Stimulated activated CD8-positive, alpha-beta memory T cell treated with anti-CD3 and anti-CD28 coated beads, Interleukin-7, amount 100 ng/mL, for 4 hours (primary cell): ENCODE measurements at regions not wholly inside any gene's neighbourhood (a gene's known extent, or its start where the extent isn't known, plus 50 kb on each side); places are given as distances from the start of the nearest gene placed in this dataset.
"Not testable (repeated sequence)": the region's sequence is repeated elsewhere in the genome, so short reads cannot be mapped to it uniquely, and the experiment has no call there.

Experiments used
- DNase-seq, 2 donors: peaks; one replicate each; pipeline ENCODE4 v3.0.0-alpha.2; 2020; ENCODE audit warnings: low read depth in 2 of 2

GRCh38 chr13:105692769-105693168 is 842.7 kb downstream of the EFNB2 start:
- no peak for DNase-seq

DNA sequence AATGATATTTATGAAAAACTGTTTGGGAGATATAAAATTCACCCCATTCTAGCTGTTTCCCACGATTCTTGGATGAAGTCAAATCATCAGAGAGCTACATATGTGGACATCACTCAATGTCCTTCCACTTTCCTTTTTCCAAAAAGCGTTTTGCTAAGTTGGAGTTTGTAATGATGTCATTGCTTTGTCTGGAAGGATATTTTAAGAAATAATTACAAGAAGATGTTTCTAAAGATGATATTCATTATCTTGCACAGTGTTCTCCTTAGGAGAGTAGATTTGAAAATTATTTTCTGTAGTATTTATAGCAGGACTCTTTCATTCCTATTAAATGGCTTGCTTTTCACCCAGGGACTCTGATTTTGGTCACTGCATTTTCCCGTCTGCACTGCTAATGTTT is 851.2 kb downstream of the EFNB2 start:
- DNase-seq = no peak

- no peak for DNase-seq
Measured at GRCh38 chr13:105679838-105680237, 855.6 kb downstream of the EFNB2 start.

- no peak for DNase-seq
Measured at GRCh38 chr13:105678072-105678471, 857.4 kb downstream of the EFNB2 start.

DNA sequence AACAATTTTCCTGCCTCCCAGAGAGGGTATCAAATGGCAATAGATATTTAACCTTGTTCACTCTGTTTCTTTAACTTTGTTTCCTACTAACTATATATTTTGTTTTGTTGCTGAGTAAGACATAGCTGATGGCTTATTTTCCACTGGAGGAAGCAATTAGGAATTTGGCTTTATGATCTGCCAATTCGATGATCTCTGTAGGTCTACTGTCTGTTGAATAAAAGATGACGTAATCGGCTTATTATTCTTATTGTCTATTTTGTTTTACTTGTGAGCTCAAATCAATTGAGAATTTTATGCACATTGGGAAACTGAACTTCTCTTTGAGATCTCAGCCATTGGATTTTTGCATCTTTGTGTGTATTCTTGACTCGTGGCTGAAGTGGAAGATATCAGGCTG is 862.6 kb downstream of the EFNB2 start:
- DNase-seq = no peak

GRCh38 chr13:105671131-105671530 is 864.3 kb downstream of the EFNB2 start:
- not testable (repeated sequence) for DNase-seq

- DNase-seq = no peak
Measured at GRCh38 chr13:105670179-105670990, 865.1 kb downstream of the EFNB2 start.

DNA sequence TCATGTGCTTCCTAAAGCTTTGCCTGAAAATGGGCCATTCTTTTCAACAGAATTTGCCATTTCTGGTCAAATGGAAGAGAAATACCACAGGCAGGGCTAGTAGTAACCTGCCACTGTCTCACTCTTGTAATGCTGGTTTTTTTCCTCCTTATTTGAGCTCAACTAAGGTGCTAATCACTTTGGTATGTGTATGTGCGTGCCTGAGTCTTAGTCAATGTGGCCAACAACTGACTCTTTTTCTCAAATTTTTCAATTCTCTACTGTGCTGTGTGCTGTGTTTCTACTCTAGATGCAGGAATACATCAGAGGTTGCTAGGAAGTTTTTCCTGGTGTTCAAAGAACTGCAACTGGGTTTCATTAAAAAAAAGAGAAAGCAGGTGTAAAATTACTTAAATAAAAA is 870.2 kb downstream of the EFNB2 start:
- DNase-seq = no peak

GRCh38 chr13:105663182-105663581 is 872.3 kb downstream of the EFNB2 start:
- no peak for DNase-seq

DNA sequence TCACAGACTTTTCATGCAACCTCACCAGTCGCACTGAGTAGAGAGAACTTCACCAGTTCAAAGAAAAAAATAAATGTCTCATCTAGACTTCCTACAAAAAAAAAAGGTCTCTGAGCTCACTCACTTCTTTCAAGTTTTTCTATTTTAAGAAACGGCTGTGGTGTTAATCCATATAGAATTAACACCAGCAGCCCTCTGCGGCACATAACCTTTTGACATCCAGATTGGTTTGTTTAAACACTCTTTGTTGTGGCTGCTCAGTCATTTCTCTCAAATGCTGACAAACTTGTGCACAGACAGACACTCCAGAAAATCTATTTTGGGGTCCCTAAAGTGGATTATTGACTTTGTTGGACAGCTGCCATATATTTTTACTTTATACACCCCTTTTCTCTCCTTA is 874.9 kb downstream of the EFNB2 start:
- DNase-seq = no peak

DNA sequence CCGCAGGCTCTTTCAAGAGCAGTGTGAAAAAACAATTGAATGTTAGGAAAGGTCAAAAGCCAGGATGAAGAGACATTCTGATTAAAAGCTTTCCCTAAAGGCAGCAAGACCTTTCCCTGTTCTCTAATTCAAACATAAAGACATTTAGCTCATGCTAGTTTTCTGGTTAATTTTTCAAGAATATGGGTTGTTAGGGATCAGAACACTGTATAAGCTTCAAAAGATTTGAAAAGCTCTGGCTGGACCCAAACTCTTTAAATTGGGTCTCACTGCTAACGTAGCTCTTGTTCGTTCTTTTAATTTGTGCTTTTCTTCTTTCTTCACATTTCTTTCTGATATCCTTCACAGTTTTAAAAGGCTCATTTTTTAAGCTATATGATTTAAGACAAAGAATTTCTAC is 877.0 kb downstream of the EFNB2 start:
- DNase-seq = no peak

DNA sequence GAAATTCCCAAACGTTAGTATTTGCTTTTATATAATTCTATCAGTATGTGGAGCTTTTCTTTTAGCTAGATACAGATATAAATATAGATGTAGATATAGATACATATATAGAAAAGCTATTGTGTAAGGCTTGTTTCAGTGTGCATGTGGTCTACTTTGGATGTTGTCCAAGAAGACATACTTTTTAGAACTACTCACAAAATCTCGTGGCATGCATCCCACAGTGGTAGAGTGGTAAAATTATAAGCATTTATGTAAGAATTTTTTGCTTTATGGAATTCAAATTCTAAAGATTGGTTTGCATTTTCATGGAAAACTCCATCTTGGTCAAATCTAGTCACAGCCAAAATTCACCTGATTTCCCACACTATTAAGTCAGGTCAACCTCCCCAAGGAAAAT is 880.4 kb downstream of the EFNB2 start:
- no peak for DNase-seq

- DNase-seq = no peak
Measured at GRCh38 chr13:105643966-105644365, 891.5 kb downstream of the EFNB2 start.

GRCh38 chr13:105642511-105642958 is 892.9 kb downstream of the EFNB2 start:
- no peak for DNase-seq

DNA sequence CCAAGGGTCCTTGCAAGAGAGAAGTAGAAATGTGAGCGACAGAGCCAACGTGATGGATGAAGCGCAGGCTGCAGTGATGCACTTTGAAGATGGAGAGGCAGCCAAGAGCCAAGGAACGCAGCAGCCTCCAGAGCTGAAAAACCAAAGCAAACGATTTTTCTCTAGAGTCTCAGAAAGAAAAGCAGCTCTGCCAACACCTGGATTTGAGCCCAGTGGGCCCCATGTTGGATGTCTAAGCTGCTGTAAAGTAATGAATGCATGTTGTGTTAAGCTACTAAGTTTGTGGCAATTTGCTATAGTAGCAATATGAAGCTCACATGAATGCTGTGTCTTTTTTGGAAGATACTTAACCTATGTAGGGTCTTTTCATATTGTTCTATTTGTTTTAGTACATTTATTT is 894.3 kb downstream of the EFNB2 start:
- DNase-seq = no peak

DNA sequence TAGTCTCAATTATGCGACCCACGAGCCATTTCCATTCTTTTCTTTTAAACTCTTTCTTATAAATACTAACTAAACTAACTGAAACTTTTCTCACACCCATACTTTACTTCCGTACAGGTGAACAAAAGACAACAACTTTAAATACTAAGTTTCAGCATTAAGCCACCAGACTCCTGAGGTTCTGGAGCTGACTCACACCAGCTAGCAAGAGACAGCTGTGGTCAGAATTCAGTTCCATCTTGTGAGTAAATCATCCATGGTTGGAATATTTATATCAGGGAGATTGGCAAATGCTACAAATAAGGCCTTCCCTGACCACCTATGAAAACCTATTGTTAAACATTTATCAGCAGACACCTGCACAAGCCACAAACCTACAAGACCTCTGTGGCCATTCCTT is 897.0 kb downstream of the EFNB2 start:
- DNase-seq = no peak

DNA sequence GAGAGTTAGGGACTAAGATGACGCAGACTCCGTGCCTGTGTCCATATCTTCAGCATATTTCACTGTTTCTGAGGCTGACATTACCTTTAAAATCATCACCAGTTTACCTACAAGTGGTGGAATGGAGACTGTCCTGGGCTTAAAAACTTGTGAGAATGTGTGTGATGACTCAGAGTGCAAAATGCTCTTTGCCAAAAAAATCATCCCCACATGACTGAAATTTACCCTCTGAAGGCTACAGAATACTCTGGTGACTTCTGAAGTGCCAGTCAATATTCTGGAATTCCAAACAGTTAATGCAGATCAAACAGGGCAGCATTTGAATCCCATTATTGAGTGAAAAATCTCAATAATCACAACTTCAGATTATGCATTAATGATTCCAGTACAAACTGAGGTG is 901.4 kb downstream of the EFNB2 start:
- no peak for DNase-seq

DNA sequence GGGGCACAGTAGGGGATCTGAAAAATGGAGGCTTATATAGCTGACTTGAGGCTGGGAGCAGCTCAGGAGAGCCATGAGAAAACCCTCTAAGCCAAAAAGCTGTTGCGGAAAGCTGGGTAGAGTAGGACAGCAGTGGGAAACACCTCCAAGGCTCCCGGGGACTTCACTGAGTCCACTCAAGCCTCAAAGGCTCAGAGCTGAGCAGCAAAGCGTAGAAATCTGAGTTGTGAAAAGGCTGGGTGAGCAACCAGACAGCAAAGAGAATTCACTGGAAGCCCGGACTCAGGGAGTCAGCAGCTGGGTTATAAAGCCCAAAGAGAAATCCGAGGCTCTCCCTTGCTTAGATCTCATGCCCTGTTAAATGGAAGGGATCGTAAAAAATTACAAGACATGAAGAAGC is 905.0 kb downstream of the EFNB2 start:
- DNase-seq = no peak

- no peak for DNase-seq
Measured at GRCh38 chr13:105627270-105627669, 908.2 kb downstream of the EFNB2 start.

- DNase-seq = no peak
Measured at GRCh38 chr13:105625691-105626090, 909.8 kb downstream of the EFNB2 start.

DNA sequence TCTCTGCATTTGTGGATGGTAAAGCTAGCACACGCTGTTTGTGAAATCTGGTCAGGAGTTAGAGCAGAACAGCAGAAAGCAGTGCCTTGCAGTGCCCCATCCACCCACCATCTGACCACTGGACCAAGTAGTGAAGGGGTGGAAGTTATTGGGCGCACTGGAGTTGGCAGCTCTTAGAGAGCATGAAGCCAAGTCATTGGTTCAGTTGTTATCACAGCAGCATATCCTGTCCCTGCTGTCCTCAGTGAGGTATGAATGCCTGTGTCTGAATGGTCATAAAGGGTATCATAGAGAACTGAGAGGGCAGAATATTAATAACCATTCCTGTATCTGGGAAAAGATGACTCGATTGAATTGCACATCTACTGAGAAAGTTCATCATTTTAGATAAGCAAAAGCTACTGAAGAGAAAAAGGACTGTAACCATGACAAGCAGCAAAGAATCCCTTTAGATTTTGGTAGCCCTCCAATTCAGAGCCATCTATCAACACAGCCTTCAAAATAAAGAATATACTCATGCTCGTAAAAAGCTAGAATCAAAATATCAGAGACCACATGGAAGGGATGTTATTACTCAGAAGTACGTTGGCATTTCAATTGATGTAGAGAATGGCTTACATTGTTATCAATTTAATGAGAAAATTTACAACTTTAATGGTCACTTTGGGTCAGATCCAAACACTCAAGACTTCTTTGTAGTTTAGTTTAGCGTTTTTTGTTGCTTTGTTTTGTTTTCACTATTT is 919.0 kb downstream of the EFNB2 start:
- DNase-seq = no peak

DNA sequence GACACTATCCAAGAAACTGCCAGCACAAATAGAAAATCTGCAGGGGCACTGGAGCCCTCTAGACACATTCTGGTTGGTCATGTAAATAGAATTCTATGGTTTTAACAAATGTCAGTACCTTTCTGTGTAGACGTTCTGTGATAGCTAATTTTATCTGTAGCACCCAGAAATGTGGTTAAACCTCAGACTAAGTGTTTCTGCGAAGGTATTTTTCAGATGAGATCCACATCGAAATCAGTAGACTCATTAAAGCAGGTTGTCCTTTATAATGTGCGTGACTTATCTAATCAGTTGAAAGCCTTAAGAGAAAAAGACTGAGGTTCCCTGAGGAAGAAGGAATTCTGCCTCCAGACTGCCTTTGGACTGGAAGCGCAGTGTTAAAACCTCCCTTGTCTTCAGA is 922.9 kb downstream of the EFNB2 start:
- DNase-seq = no peak

DNA sequence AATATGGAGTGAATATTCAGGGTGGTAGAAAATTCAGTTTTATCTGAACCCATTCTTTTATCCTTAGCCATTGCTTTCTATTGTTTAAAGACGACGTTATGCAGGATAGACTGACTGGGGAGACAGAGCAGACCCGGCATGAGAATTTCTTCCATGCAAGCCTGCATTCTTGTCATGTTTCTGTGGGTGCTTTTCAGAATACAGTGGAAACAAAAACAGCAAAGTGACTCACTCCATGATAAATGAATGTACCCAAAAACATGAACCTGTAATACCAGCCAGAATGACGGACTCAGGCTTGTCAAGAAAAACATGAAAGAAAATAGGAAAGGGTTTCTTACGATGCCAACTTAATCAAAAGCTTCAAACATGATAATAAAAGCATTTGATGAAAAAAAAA is 924.0 kb downstream of the EFNB2 start:
- DNase-seq = no peak
